Heart right ventricle (tissue), 16 donors: ENCODE measurements at regions not wholly inside any gene's neighbourhood (a gene's known extent, or its start where the extent isn't known, plus 50 kb on each side); places are given as distances from the start of the nearest gene placed in this dataset.

Experiments
- ATAC-seq, 8 donors: fragments of 200-7000 bp; cut with Tn5 transposase; one replicate each; pipeline ENCODE4 v1.9.1; 2020; ENCODE audit warnings: mild to moderate bottlenecking in 8 of 8, moderate library complexity in 8 of 8, moderate number of reproducible peaks in 1 of 8
- DNase-seq, 2 donors: peaks; one replicate each; pipeline ENCODE4 v3.0.0-alpha.2; 2020
- H3K27ac ChIP-seq, 10 donors: fragments of 200-600 bp; sonication (generic) in 2 of 10; one replicate each; pipeline versions ENCODE4 v1.5.0 to v1.8.0; 2020 to 2022; ENCODE audit warnings: mild to moderate bottlenecking in 3 of 10
- H3K27me3 ChIP-seq, 7 donors: fragments of 200-600 bp; one replicate each; pipeline ENCODE4 v1.8.0; 2021 to 2022; ENCODE audit warnings: mild to moderate bottlenecking in 2 of 7
- H3K36me3 ChIP-seq, 9 donors: fragments of 200-600 bp; sonication (generic) in 1 of 9; one replicate each; pipeline versions ENCODE4 v1.5.0 to v1.8.0; 2020 to 2022; ENCODE audit warnings: mild to moderate bottlenecking in 2 of 9
- H3K4me1 ChIP-seq, 9 donors: fragments of 200-600 bp; sonication (generic) in 1 of 9; one replicate each; pipeline versions ENCODE4 v1.5.0 to v1.8.0; 2020 to 2022; ENCODE audit warnings: mild to moderate bottlenecking in 4 of 9
- H3K4me3 ChIP-seq, 10 donors: fragments of 200-600 bp; sonication (generic) in 2 of 10; one replicate each; pipeline versions ENCODE4 v1.5.0 to v1.8.0; 2020 to 2022; ENCODE audit warnings: mild to moderate bottlenecking in 7 of 10, moderate library complexity in 2 of 10
- H3K9me3 ChIP-seq, 11 donors: fragments of 200-600 bp in 10 of 11; sonication (generic) in 2 of 11; one replicate each; pipeline versions ENCODE4 v1.5.0 to v1.8.0; 2013 to 2022; ENCODE audit warnings: mild to moderate bottlenecking in 2 of 11, control low read depth in 1 of 11, moderate library complexity in 1 of 11
- WGBS, 2 donors: extraction: QIAGEN DNeasy Blood & Tissue Kit; methylation state at CpG; one replicate each; pipeline ENCODE4 v1.1.7; 2013; ENCODE audit warnings: inconsistent platforms in 1 of 2; 5-methylcytosine and 5-hydroxymethylcytosine counted together
- intact Hi-C, 10 donors: fragments of 100-400 bp; cut with DNase I; formaldehyde crosslinking; loops; one replicate each; pipeline versions ENCODE4 v1.11.1 to v1.14.2; 2022
- TF ChIP-seq, protein P1 (sequence below), 9 donors: fragments of 200-600 bp; sonication (generic) in 2 of 9; IDR thresholded peaks; one replicate each; pipeline versions ENCODE4 v1.5.0 to v1.8.0; 2021 to 2022; ENCODE audit warnings: antibody characterized with exemption in 9 of 9, mild to moderate bottlenecking in 5 of 9, moderate library complexity in 1 of 9
- donor health status: Arrhythmogenic right ventricular cardiomyopathy.
- donor health status: ischemic (EF 13 %, LVEDD 7.1; RV severe dilation, severe dysfunction).
- donor health status: healthy with polysubstance abuse.
- donor health status: DM: no; HTN: yes; CAD: no.
- donor health status: DM: no; HTN: no; CAD: no.
- donor health status: ischemic (EF 25% LVEDD 6.9; RV normal size, moderate dysfunction).
- donor health status: ischemic (EF 25% LVEDD 5.7; RV mildly dilated, moderate dysfunction).
- donor health status: healthy.
- donor health status: DM: yes; HTN: yes; CAD: no.
- donor health status: Ischemic cardiomyopathy.
- donor health status: ischemic (EF 35%, LVEDD 5.7; RV mildly dilated, moderate dysfunction).
- donor health status: nonischemic (EF 11% LVEDD 7.7; RV severe dilation, severe dysfunction).
- donor health status: DM: yes; HTN: yes; CAD: no.
- donor health status: PGD.
- donor health status: ischemic (EF 29% LVEDD 5.4; RV normal size, mild dysfunction).
- donor health status: nonischemic (EF 23%, LVEDD 6.1; RV moderate dilation, normal function).

GRCh38 chr14:49310298-49310697 is 275.9 kb downstream of the RPS29 start:
- Histone ChIP-seq H3K4me1 (no peaks in the 10 kb centered on the region), H3K4me3 (no peak overlapping the region), H3K36me3 (no peaks in the 10 kb centered on the region), H3K27ac (no peak overlapping the region), H3K27me3 (no peaks in the 10 kb centered on the region), H3K9me3 (no peaks in the 10 kb centered on the region)
- ATAC-seq, result no peak
- no peak for DNase-seq
- TF ChIP-seq, protein P1, sequence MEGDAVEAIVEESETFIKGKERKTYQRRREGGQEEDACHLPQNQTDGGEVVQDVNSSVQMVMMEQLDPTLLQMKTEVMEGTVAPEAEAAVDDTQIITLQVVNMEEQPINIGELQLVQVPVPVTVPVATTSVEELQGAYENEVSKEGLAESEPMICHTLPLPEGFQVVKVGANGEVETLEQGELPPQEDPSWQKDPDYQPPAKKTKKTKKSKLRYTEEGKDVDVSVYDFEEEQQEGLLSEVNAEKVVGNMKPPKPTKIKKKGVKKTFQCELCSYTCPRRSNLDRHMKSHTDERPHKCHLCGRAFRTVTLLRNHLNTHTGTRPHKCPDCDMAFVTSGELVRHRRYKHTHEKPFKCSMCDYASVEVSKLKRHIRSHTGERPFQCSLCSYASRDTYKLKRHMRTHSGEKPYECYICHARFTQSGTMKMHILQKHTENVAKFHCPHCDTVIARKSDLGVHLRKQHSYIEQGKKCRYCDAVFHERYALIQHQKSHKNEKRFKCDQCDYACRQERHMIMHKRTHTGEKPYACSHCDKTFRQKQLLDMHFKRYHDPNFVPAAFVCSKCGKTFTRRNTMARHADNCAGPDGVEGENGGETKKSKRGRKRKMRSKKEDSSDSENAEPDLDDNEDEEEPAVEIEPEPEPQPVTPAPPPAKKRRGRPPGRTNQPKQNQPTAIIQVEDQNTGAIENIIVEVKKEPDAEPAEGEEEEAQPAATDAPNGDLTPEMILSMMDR (IDR thresholded peaks at IDR 0.05), result no peak
- intact Hi-C loops, result no loop called here

- ATAC-seq (no peak), DNase-seq (no peak)
- no peaks in the 10 kb centered on the region for H3K36me3 ChIP-seq
- intact Hi-C loops, result no loop called here
- TF ChIP-seq, protein P1 (IDR thresholded peaks at IDR 0.05), result peak in 6 of 9 donors; percentile 26 to 49 (median 42)
- H3K4me1 ChIP-seq, result no peaks in the 10 kb centered on the region
- no peak overlapping the region for H3K27ac ChIP-seq
- WGBS, 2 donors, result 2 to 4% methylated on average over 1 of the region's 1 CpG
- H3K27me3 ChIP-seq, result no peaks in the 10 kb centered on the region
- no peak overlapping the region for H3K4me3 ChIP-seq
- H3K9me3 ChIP-seq, result no peaks in the 10 kb centered on the region
These were observed 279.9 kb downstream of the RPS29 start for GRCh38 chr14:49306152-49306751.

DNA sequence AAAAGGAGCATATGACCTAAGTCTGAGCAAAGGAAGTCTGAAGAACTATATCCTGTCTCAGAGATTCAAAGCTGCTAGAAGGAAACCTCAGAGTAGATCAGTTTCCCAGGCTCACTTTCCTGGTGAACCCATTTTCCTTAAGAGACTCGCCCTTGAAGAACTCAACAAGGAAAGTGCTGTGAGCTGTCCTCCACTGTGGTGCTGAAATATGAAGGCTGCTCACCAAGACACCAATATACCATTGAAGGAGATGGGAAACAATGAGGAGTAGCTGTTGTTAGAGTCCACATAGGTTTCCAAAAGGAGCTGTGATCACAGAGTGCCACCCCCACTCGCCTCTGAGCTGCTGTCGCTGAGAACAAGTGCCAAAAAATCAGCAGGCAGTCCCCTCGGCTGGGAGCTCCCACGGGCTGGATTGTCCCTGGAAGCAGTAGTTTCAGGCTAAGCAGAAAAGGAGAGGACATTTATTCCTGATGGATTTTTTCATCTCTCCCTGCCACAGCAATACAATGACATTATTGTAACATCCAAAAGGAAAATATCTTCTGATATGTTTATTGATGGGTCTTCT is 282.1 kb downstream of the RPS29 start:
- Histone ChIP-seq H3K9me3 (no peaks in the 10 kb centered on the region), H3K27ac (no peak overlapping the region), H3K27me3 (no peaks in the 10 kb centered on the region), H3K4me3 (no peak overlapping the region), H3K4me1 (no peaks in the 10 kb centered on the region), H3K36me3 (no peaks in the 10 kb centered on the region)
- 15 to 20% methylated on average over 5 of the region's 5 CpGs for WGBS, 2 donors
- ATAC-seq (no peak), DNase-seq (peak in 1 of 2 donors; percentile 5)
- TF ChIP-seq, protein P1 (IDR thresholded peaks at IDR 0.05), result no peak
- intact Hi-C loops, result no loop called here

DNA sequence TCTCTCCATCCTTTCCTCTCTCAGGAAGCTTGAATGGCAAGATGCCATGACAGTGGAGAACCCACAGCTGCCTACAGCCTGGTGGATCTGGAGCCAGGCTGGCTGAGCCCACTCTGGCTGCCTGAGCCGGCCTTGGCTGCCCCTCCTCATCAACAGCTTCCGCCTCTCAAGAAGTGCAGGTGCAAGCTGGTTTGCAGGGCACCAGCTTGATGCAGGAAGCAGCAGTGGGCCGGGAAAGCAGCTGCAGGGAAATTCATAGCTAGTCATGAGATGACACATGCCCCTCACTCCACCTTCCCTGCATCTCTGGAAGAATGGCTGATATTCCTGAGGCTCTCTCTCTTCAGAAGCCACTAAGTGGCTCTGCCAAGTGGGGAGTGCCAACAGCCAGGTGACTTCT is 289.1 kb downstream of the RPS29 start:
- intact Hi-C loops, result no loop called here
- WGBS, 2 donors, result 69 to 73% methylated on average over 3 of the region's 3 CpGs
- TF ChIP-seq, protein P1 (IDR thresholded peaks at IDR 0.05), result no peak

More for the DNA sequence above, 289.1 kb downstream of the RPS29 start:
- Histone ChIP-seq H3K9me3 (no peaks in the 10 kb centered on the region), H3K36me3 (no peaks in the 10 kb centered on the region), H3K4me1 (no peaks in the 10 kb centered on the region), H3K27me3 (no peaks in the 10 kb centered on the region), H3K4me3 (no peak overlapping the region), H3K27ac (no peak overlapping the region)
- no peak for ATAC-seq
- no peak for DNase-seq
